HCT116 (cell line): ENCODE measurements at regions not wholly inside any gene's neighbourhood (a gene's known extent, or its start where the extent isn't known, plus 50 kb on each side); places are given as distances from the start of the nearest gene placed in this dataset.

ENCODE experiments used
- ATAC-seq: fragments of 200-7000 bp; cut with Tn5 transposase; 2 replicates; pipeline ENCODE4 v1.9.1; 2020; ENCODE audit warnings: mild to moderate bottlenecking, moderate library complexity
- BruUV-seq: library from RNA; stranded (reverse); fragments of 400-500 nt; replicated peaks from 2 replicates; lab custom pipeline; 2021; lab: Mats Ljungman, UMichigan
- CTCF ChIA-PET: fragments of 300-600 bp; sonication (Branson Sonifier 250); formaldehyde crosslinking; loops from one replicate; lab custom pipeline; 2021; ENCODE audit warnings: antibody characterized with exemption; lab: Charles Lee
- POLR2A ChIA-PET: fragments of 300-600, 350-600 bp; sonication (Branson Sonifier 250); formaldehyde crosslinking; loops from one replicate; lab custom pipeline; 2021; ENCODE audit warnings: antibody characterized with exemption; lab: Charles Lee
- RAD21 ChIA-PET, 2 experiments: fragments of 300-600 bp; sonication (Branson Sonifier 250); formaldehyde crosslinking; loops; one replicate each; lab custom pipeline; 2023; ENCODE audit warnings: low total read pairs in 2 of 2; ENCODE audit not compliant: uncharacterized antibody in 2 of 2, unreplicated experiment in 2 of 2, low non-redundant PET in 1 of 2; lab: Charles Lee
- DNase-seq: peaks from one replicate; pipeline ENCODE4 v3.0.0-alpha.2; 2010; ENCODE audit warnings: low read depth, low spot score
- H2AFZ ChIP-seq: fragments of 200-600 bp; shearing (Covaris generic), sonication (generic); 2 replicates; pipeline ENCODE4 v1.6.1; 2017; ENCODE audit warnings: low read depth, mixed run types, mixed read lengths, antibody characterized with exemption, low read length; ENCODE audit not compliant: poor library complexity, severe bottlenecking
- H3K27ac ChIP-seq: 2 replicates; pipeline ENCODE4 v1.5.1; 2012; ENCODE audit warnings: low read depth, low read length
- H3K27me3 ChIP-seq: fragments of 200-600 bp; sonication (generic); 2 replicates; pipeline ENCODE4 v1.6.1; 2016; ENCODE audit warnings: mixed run types, low read length, mixed read lengths; ENCODE audit not compliant: insufficient read depth
- H3K36me3 ChIP-seq, 2 experiments: fragments of 200-500 bp in 1 of 2; fragments of 200-600 bp in 1 of 2; sonication (Bioruptor generic) in 1 of 2; sonication (generic) in 1 of 2; 2 replicates each; pipeline versions ENCODE4 v1.5.1 to v1.6.1; 2014 to 2016; ENCODE audit warnings: low read length in 2 of 2, inconsistent platforms in 1 of 2, mixed read lengths in 1 of 2, mixed run types in 1 of 2; ENCODE audit not compliant: insufficient read depth in 2 of 2, control insufficient read depth in 1 of 2
- H3K4me1 ChIP-seq, 2 experiments: fragments of 200-600 bp in 1 of 2; sonication (generic) in 1 of 2; 2 replicates each; pipeline versions ENCODE4 v1.5.1 to v1.6.1; 2012 to 2017; ENCODE audit warnings: low read length in 2 of 2, inconsistent platforms in 1 of 2, mild to moderate bottlenecking in 1 of 2, mixed read lengths in 1 of 2, mixed run types in 1 of 2, moderate library complexity in 1 of 2; ENCODE audit not compliant: insufficient read depth in 2 of 2, control insufficient read depth in 1 of 2
- H3K4me2 ChIP-seq: fragments of 200-600 bp; sonication (generic); 2 replicates; pipeline ENCODE4 v1.6.1; 2017; ENCODE audit warnings: mixed run types, low read length, mixed read lengths
- H3K4me3 ChIP-seq, 2 experiments: fragments of 200-600 bp in 1 of 2; sonication (generic) in 1 of 2; replicated peaks in 1 of 2; 2 replicates each; pipeline ENCODE4 v1.5.1; 2011 to 2016; ENCODE audit warnings: low read length in 2 of 2, control low read depth in 1 of 2, low read depth in 1 of 2, mild to moderate bottlenecking in 1 of 2, mixed read lengths in 1 of 2, mixed run types in 1 of 2
- H3K79me2 ChIP-seq: fragments of 200-600 bp; sonication (generic); 2 replicates; pipeline ENCODE4 v1.6.1; 2017; ENCODE audit warnings: mild to moderate bottlenecking, mixed run types, low read length, moderate library complexity, mixed read lengths; ENCODE audit not compliant: insufficient read depth
- H3K9ac ChIP-seq: fragments of 200-600 bp; sonication (generic); 2 replicates; pipeline ENCODE4 v1.6.1; 2016; ENCODE audit warnings: low read length, mixed read lengths
- H3K9me2 ChIP-seq: fragments of 200-600 bp; sonication (generic), shearing (Covaris generic); 2 replicates; pipeline ENCODE4 v1.6.1; 2017; ENCODE audit warnings: mixed run types, mild to moderate bottlenecking, moderate library complexity; ENCODE audit not compliant: insufficient read depth
- H3K9me3 ChIP-seq, 2 experiments: fragments of 200-500 bp in 1 of 2; fragments of 200-600 bp in 1 of 2; sonication (Bioruptor generic) in 1 of 2; sonication (generic) in 1 of 2; 2 replicates each; pipeline ENCODE4 v1.6.1; 2014 to 2017; ENCODE audit warnings: low read length in 2 of 2, mixed read lengths in 2 of 2, inconsistent platforms in 1 of 2, low read depth in 1 of 2, mild to moderate bottlenecking in 1 of 2, mixed run types in 1 of 2, moderate library complexity in 1 of 2; ENCODE audit not compliant: control insufficient read depth in 1 of 2, insufficient read depth in 1 of 2
- H4K20me1 ChIP-seq: fragments of 200-600 bp; sonication (generic), shearing (Covaris generic); 2 replicates; pipeline ENCODE4 v1.6.1; 2017; ENCODE audit warnings: mixed run types, mild to moderate bottlenecking, moderate library complexity; ENCODE audit not compliant: insufficient read depth
- CBX3 ChIP-seq: IDR thresholded peaks from 2 replicates; pipeline ENCODE4 v1.6.1; 2012; ENCODE audit warnings: low read depth
- CEBPB ChIP-seq: IDR thresholded peaks from 2 replicates; pipeline ENCODE4 v1.6.1; 2012; ENCODE audit warnings: low read depth
- EGR1 ChIP-seq: IDR thresholded peaks from 2 replicates; pipeline ENCODE4 v1.6.1; 2012; ENCODE audit warnings: low read depth
- ELF1 ChIP-seq: IDR thresholded peaks from 2 replicates; pipeline ENCODE4 v1.6.1; 2012; ENCODE audit warnings: low read depth, borderline replicate concordance
- EZH2 ChIP-seq: fragments of 200-600 bp; sonication (generic); IDR thresholded peaks from 2 replicates; pipeline ENCODE4 v1.6.1; 2017; ENCODE audit warnings: antibody characterized with exemption, mixed run types
- EZH2phosphoT487 ChIP-seq: fragments of 200-600 bp; IDR thresholded peaks from 2 replicates; pipeline ENCODE4 v1.6.1; 2018; ENCODE audit warnings: antibody characterized with exemption, borderline replicate concordance
- FOSL1 ChIP-seq: IDR thresholded peaks from 2 replicates; pipeline ENCODE4 v1.6.1; 2012; ENCODE audit warnings: low read depth
- MAX ChIP-seq: IDR thresholded peaks from 2 replicates; pipeline ENCODE4 v1.6.1; 2012
- POLR2A ChIP-seq: IDR thresholded peaks from 2 replicates; pipeline ENCODE4 v1.7.0; 2011; ENCODE audit warnings: borderline replicate concordance; ENCODE audit not compliant: insufficient read depth, insufficient read length; ENCODE audit errors: extremely low read depth
- POLR2AphosphoS5 ChIP-seq: IDR thresholded peaks from 2 replicates; pipeline ENCODE4 v1.6.1; 2011; ENCODE audit warnings: mild to moderate bottlenecking, low read depth, low read length, moderate library complexity
- REST ChIP-seq: IDR thresholded peaks from 2 replicates; pipeline ENCODE4 v1.6.1; 2012; ENCODE audit warnings: low read depth
- SIN3A ChIP-seq: IDR thresholded peaks from 2 replicates; pipeline ENCODE4 v1.6.1; 2012; ENCODE audit warnings: low read depth
- SP1 ChIP-seq: IDR thresholded peaks from 2 replicates; pipeline ENCODE4 v1.6.1; 2012; ENCODE audit warnings: low read depth
- TCF7L2 ChIP-seq: IDR thresholded peaks from 2 replicates; pipeline ENCODE4 v1.7.0; 2011; ENCODE audit warnings: borderline replicate concordance, inconsistent platforms; ENCODE audit not compliant: insufficient read depth, insufficient read length; ENCODE audit errors: extremely low read depth
- ZBTB33 ChIP-seq: IDR thresholded peaks from 2 replicates; pipeline ENCODE4 v1.6.1; 2011; ENCODE audit warnings: mild to moderate bottlenecking, low read length, moderate library complexity; ENCODE audit not compliant: insufficient replicate concordance; ENCODE audit errors: extremely low read depth
- ZFX ChIP-seq: fragments of 450-650 bp; IDR thresholded peaks from 2 replicates; pipeline ENCODE4 v1.6.1; 2017
- ZNF274 ChIP-seq: fragments of 200-500 bp; sonication (Bioruptor generic); IDR thresholded peaks from 2 replicates; pipeline ENCODE4 v1.6.1; 2014; ENCODE audit warnings: mild to moderate bottlenecking, low read depth, low read length, inconsistent platforms
- intact Hi-C: fragments of 100-400 bp; cut with micrococcal nuclease; formaldehyde crosslinking; loops from 2 replicates; pipeline ENCODE4 v1.10.0; 2022

GRCh38 chr13:29947839-29948238 lies 97.4 kb upstream of the UBL3 start:
- H3K4me3 ChIP-seq: no peak overlapping the region
- H3K9me2 ChIP-seq: no peaks in the 10 kb centered on the region
- H3K79me2 ChIP-seq: no peaks in the 10 kb centered on the region
- H3K27me3 ChIP-seq: no peaks in the 10 kb centered on the region; the same call in 1 of the 2 replicates
- intact Hi-C loops: no loop called here
- no peak overlapping the region for H3K4me2 ChIP-seq
- no peak for DNase-seq
- H4K20me1 ChIP-seq: no peaks in the 10 kb centered on the region
- H3K27ac ChIP-seq: no peak overlapping the region
- H3K4me1 ChIP-seq: no peaks in the 10 kb centered on the region
- BruUV-seq: no TSS peak
- no peaks in the 10 kb centered on the region for H3K36me3 ChIP-seq
- RAD21 ChIA-PET: no interaction called here
- no peak overlapping the region for H2AFZ ChIP-seq
- no peaks in the 10 kb centered on the region for H3K9me3 ChIP-seq
- CTCF ChIA-PET: no interaction called here
- H3K9ac ChIP-seq: no peak overlapping the region
- ATAC-seq: no peak
- POLR2A ChIA-PET: no interaction called here
- no peak for TF ChIP-seq POLR2A
- no peak for TF ChIP-seq EZH2phosphoT487
- no peak for TF ChIP-seq CBX3
- no peak for TF ChIP-seq MAX
- no peak for TF ChIP-seq ZNF274
- TF ChIP-seq REST: no peak
- no peak for TF ChIP-seq SIN3A
- no peak for TF ChIP-seq FOSL1
- TF ChIP-seq ELF1: no peak
- TF ChIP-seq SP1: no peak
- TF ChIP-seq ZBTB33: no peak
- TF ChIP-seq ZFX: no peak
- TF ChIP-seq EZH2: no peak
- no peak for TF ChIP-seq EGR1
- no peak for TF ChIP-seq POLR2AphosphoS5
- TF ChIP-seq CEBPB: no peak
- no peak for TF ChIP-seq TCF7L2
